CD14-positive monocyte (primary cell): ENCODE measurements at regions not wholly inside any gene's neighbourhood (a gene's known extent, or its start where the extent isn't known, plus 50 kb on each side); places are given as distances from the start of the nearest gene placed in this dataset.

Experiments
- DNase-seq, 3 donors: peaks; one replicate each; pipeline ENCODE4 v3.0.0-alpha.2; 2011 to 2022
- H2AFZ ChIP-seq: 2 replicates; pipeline ENCODE4 v1.6.0; 2012; ENCODE audit warnings: mild to moderate bottlenecking, low read depth, low read length, inconsistent platforms; ENCODE audit not compliant: insufficient read depth, poor library complexity, severe bottlenecking
- H3K27ac ChIP-seq, 2 donors: 1 replicate in 1 of 2; 2 replicates in 1 of 2; pipeline ENCODE4 v1.5.1; 2012 to 2013; ENCODE audit warnings: low read length in 2 of 2, control low read depth in 1 of 2, inconsistent platforms in 1 of 2, low read depth in 1 of 2, mild to moderate bottlenecking in 1 of 2
- H3K27me3 ChIP-seq, 2 donors: one replicate each; pipeline versions ENCODE4 v1.6.0 to v1.6.1; 2011 to 2013; ENCODE audit warnings: low read length in 2 of 2; ENCODE audit not compliant: control insufficient read depth in 2 of 2, insufficient read depth in 2 of 2
- H3K36me3 ChIP-seq, 2 donors: replicated peaks in 1 of 2; 1 replicate in 1 of 2; 2 replicates in 1 of 2; pipeline versions ENCODE4 v1.5.1 to v1.6.1; 2012 to 2013; ENCODE audit warnings: low read length in 2 of 2, control low read depth in 1 of 2, inconsistent platforms in 1 of 2, mild to moderate bottlenecking in 1 of 2; ENCODE audit not compliant: insufficient read depth in 2 of 2, control insufficient read depth in 1 of 2
- H3K4me1 ChIP-seq, 2 donors: 1 replicate in 1 of 2; 2 replicates in 1 of 2; pipeline versions ENCODE4 v1.5.1 to v1.6.1; 2012 to 2013; ENCODE audit warnings: low read length in 2 of 2, control low read depth in 1 of 2, inconsistent platforms in 1 of 2, mild to moderate bottlenecking in 1 of 2, moderate library complexity in 1 of 2; ENCODE audit not compliant: insufficient read depth in 2 of 2, control insufficient read depth in 1 of 2
- H3K4me2 ChIP-seq: replicated peaks from 2 replicates; pipeline ENCODE3; 2012; ENCODE audit warnings: low read length, moderate library complexity, mild to moderate bottlenecking; ENCODE audit not compliant: poor library complexity, severe bottlenecking; ENCODE audit errors: extremely low read depth
- H3K4me3 ChIP-seq, 3 experiments: fragments of 200-600 bp in 1 of 3; sonication (generic) in 1 of 3; replicated peaks in 1 of 3; 1 replicate in 2 of 3; 2 replicates in 1 of 3; pipeline ENCODE4 v1.5.1; 2011 to 2013; ENCODE audit warnings: low read length in 3 of 3, mild to moderate bottlenecking in 3 of 3, control low read depth in 2 of 3, low read depth in 2 of 3, inconsistent platforms in 1 of 3, moderate library complexity in 1 of 3
- H3K79me2 ChIP-seq: 2 replicates; pipeline ENCODE4 v1.6.0; 2012; ENCODE audit warnings: mild to moderate bottlenecking, control low read depth, inconsistent platforms, low read length, moderate library complexity; ENCODE audit not compliant: insufficient read depth
- H3K9ac ChIP-seq: 2 replicates; pipeline ENCODE4 v1.6.0; 2017; ENCODE audit warnings: low read length, mild to moderate bottlenecking; ENCODE audit not compliant: insufficient read depth, poor library complexity, severe bottlenecking
- H3K9me3 ChIP-seq, 2 donors: replicated peaks in 1 of 2; 1 replicate in 1 of 2; 2 replicates in 1 of 2; pipeline versions ENCODE4 v1.5.1 to v1.6.1; 2012 to 2013; ENCODE audit warnings: low read length in 2 of 2, control low read depth in 1 of 2; ENCODE audit not compliant: control insufficient read depth in 1 of 2, insufficient read depth in 1 of 2
- H4K20me1 ChIP-seq: 2 replicates; pipeline ENCODE4 v1.6.0; 2012; ENCODE audit warnings: mild to moderate bottlenecking, low read length, control low read depth, moderate library complexity; ENCODE audit not compliant: insufficient read depth
- H3K27ac Mint-ChIP-seq, 7 donors: one replicate each; pipeline ENCODE4 v1.8.0; 2020; ENCODE audit warnings: mild to moderate bottlenecking in 7 of 7, mixed read lengths in 7 of 7, moderate library complexity in 6 of 7, inconsistent platforms in 2 of 7
- H3K27me3 Mint-ChIP-seq, 3 donors: one replicate each; pipeline ENCODE4 v1.8.0; 2021 to 2022; ENCODE audit warnings: low read depth in 3 of 3, mild to moderate bottlenecking in 3 of 3, mixed read lengths in 3 of 3, moderate library complexity in 3 of 3, inconsistent platforms in 1 of 3
- H3K36me3 Mint-ChIP-seq, 2 donors: one replicate each; pipeline ENCODE4 v1.8.0; 2020; ENCODE audit warnings: mixed read lengths in 2 of 2, inconsistent platforms in 1 of 2, mild to moderate bottlenecking in 1 of 2
- H3K4me1 Mint-ChIP-seq: one replicate; pipeline ENCODE4 v1.8.0; 2020; ENCODE audit warnings: mild to moderate bottlenecking, mixed read lengths
- H3K4me3 Mint-ChIP-seq, 2 donors: one replicate each; pipeline ENCODE4 v1.8.0; 2020; ENCODE audit warnings: mild to moderate bottlenecking in 2 of 2, mixed read lengths in 2 of 2, moderate library complexity in 1 of 2
- H3K9me3 Mint-ChIP-seq, 7 donors: one replicate each; pipeline ENCODE4 v1.8.0; 2020 to 2022; ENCODE audit warnings: mixed read lengths in 7 of 7, mild to moderate bottlenecking in 6 of 7, moderate library complexity in 6 of 7, inconsistent platforms in 2 of 7
- WGBS: methylation state at CpG from one replicate; pipeline ENCODE4 v1.1.5; 2013; ENCODE audit warnings: missing lambda C conversion rate; ENCODE audit not compliant: insufficient coverage; 5-methylcytosine and 5-hydroxymethylcytosine counted together
- intact Hi-C, 2 donors: fragments of 100-400 bp; cut with micrococcal nuclease; formaldehyde crosslinking; loops; one replicate each; pipeline versions ENCODE4 v1.15.0 to v1.15.1; 2023
- TF ChIP-seq, protein P1 (sequence below): fragments of 200-600 bp; IDR thresholded peaks from one replicate; pipeline ENCODE4 v1.8.0; 2022; ENCODE audit warnings: antibody characterized with exemption, mild to moderate bottlenecking

GRCh38 chr15:94736236-94736635 is 504.9 kb downstream of the MCTP2 start:
- no peak overlapping the region for H3K4me3 Mint-ChIP-seq
- no peak overlapping the region for H3K27ac Mint-ChIP-seq

DNA sequence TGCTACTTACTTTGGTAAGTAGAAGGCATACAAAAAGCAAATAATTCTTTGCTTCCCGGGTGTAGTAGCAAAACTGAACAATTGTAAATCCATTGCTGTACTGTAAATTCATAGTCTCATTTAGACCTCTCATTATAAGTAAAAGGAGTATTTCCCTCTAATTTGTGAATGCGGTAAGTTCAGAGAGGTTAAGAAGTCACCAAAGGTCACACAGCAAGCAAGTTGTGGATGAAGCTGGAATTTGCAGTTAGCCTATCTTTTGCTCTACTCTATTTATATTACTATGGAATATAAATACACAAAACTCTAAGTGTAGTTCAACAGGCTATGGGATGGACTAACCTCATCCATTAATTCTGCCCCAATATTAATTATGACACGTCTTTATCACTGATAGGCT is 508.3 kb downstream of the MCTP2 start:
- H3K4me3 Mint-ChIP-seq = no peak overlapping the region
- no peaks in the 10 kb centered on the region for H3K4me1 Mint-ChIP-seq
- H4K20me1 ChIP-seq = no peaks in the 10 kb centered on the region
- peaks cover 0 to 4% (median 0%) of the 10 kb centered on the region in 7 donors for H3K9me3 Mint-ChIP-seq
- H3K79me2 ChIP-seq = no peaks in the 10 kb centered on the region
- intact Hi-C loops = no loop called here
- no peak overlapping the region for H3K27ac Mint-ChIP-seq
- H3K27me3 Mint-ChIP-seq = peaks cover 2 to 4% (median 2%) of the 10 kb centered on the region in 3 donors
- H3K9ac ChIP-seq = no peak overlapping the region
- no peaks in the 10 kb centered on the region for H3K36me3 Mint-ChIP-seq
- H3K27me3 ChIP-seq = no peaks in the 10 kb centered on the region
- TF ChIP-seq, protein P1, sequence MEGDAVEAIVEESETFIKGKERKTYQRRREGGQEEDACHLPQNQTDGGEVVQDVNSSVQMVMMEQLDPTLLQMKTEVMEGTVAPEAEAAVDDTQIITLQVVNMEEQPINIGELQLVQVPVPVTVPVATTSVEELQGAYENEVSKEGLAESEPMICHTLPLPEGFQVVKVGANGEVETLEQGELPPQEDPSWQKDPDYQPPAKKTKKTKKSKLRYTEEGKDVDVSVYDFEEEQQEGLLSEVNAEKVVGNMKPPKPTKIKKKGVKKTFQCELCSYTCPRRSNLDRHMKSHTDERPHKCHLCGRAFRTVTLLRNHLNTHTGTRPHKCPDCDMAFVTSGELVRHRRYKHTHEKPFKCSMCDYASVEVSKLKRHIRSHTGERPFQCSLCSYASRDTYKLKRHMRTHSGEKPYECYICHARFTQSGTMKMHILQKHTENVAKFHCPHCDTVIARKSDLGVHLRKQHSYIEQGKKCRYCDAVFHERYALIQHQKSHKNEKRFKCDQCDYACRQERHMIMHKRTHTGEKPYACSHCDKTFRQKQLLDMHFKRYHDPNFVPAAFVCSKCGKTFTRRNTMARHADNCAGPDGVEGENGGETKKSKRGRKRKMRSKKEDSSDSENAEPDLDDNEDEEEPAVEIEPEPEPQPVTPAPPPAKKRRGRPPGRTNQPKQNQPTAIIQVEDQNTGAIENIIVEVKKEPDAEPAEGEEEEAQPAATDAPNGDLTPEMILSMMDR = no peak
- no peak overlapping the region for H3K27ac ChIP-seq
- no peak for DNase-seq
- no peak overlapping the region for H3K4me3 ChIP-seq
- H3K4me1 ChIP-seq = no peaks in the 10 kb centered on the region
- WGBS = 100% methylated on average over 1 of the region's 3 CpGs
- H3K4me2 ChIP-seq = no peak overlapping the region
- H3K36me3 ChIP-seq = no peaks in the 10 kb centered on the region
- no peaks in the 10 kb centered on the region for H3K9me3 ChIP-seq
- no peak overlapping the region for H2AFZ ChIP-seq

More at GRCh38 chr15:94736236-94736635, 504.9 kb downstream of the MCTP2 start:
- no peaks in the 10 kb centered on the region for H3K36me3 Mint-ChIP-seq
- H3K4me1 ChIP-seq = no peaks in the 10 kb centered on the region
- DNase-seq = no peak
- intact Hi-C loops = no loop called here
- no peaks in the 10 kb centered on the region for H3K79me2 ChIP-seq
- TF ChIP-seq, protein P1 = no peak
- H3K27me3 Mint-ChIP-seq = peaks cover 0 to 4% (median 2%) of the 10 kb centered on the region in 3 donors
- H3K4me3 ChIP-seq = no peak overlapping the region
- H4K20me1 ChIP-seq = no peaks in the 10 kb centered on the region
- H3K9ac ChIP-seq = no peak overlapping the region
- H3K9me3 ChIP-seq = no peaks in the 10 kb centered on the region
- no peak overlapping the region for H3K27ac ChIP-seq
- H3K4me1 Mint-ChIP-seq = no peaks in the 10 kb centered on the region
- no peaks in the 10 kb centered on the region for H3K27me3 ChIP-seq
- H2AFZ ChIP-seq = no peak overlapping the region
- H3K9me3 Mint-ChIP-seq = peaks cover 0 to 3% (median 0%) of the 10 kb centered on the region in 7 donors
- H3K4me2 ChIP-seq = no peak overlapping the region
- no peaks in the 10 kb centered on the region for H3K36me3 ChIP-seq
